ENCODE measurements at regions not wholly inside any gene's neighbourhood (a gene's known extent, or its start where the extent isn't known, plus 50 kb on each side); places are given as distances from the start of the nearest gene placed in this dataset.

DNA sequence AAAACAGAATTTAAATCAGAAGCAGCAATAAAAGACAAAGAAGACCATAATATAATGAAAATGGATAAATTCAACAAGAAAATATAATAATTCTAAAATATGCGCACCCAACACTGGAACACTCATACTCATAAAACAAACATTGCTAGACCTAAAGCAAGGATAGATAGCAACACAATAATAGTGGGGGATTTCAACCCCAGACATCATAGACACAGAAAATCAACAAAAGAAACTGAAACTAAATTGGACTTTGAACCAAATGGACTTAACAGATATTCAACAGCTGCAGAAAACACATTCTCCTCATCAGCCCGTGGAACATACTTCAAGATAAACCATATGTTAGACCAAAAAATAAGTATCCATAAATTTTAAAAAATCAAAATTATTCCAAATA is 1552.6 kb downstream of the C4orf33 start:
- TF ChIP-seq, protein P1, sequence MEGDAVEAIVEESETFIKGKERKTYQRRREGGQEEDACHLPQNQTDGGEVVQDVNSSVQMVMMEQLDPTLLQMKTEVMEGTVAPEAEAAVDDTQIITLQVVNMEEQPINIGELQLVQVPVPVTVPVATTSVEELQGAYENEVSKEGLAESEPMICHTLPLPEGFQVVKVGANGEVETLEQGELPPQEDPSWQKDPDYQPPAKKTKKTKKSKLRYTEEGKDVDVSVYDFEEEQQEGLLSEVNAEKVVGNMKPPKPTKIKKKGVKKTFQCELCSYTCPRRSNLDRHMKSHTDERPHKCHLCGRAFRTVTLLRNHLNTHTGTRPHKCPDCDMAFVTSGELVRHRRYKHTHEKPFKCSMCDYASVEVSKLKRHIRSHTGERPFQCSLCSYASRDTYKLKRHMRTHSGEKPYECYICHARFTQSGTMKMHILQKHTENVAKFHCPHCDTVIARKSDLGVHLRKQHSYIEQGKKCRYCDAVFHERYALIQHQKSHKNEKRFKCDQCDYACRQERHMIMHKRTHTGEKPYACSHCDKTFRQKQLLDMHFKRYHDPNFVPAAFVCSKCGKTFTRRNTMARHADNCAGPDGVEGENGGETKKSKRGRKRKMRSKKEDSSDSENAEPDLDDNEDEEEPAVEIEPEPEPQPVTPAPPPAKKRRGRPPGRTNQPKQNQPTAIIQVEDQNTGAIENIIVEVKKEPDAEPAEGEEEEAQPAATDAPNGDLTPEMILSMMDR (IDR thresholded peaks at IDR 0.05) = no peak
- Mint-ChIP-seq H3K27ac (no peak overlapping the region), H3K4me1 (ENCODE audit: low read depth) (no peaks in the 10 kb centered on the region), H3K4me3 (peak overlapping the region; percentile 50), H3K36me3 (ENCODE audit: low read depth) (no peaks in the 10 kb centered on the region), H3K9me3 (no peaks in the 10 kb centered on the region; the same call in 1 of the 2 replicates), H3K27me3 (ENCODE audit: insufficient read depth) (peaks cover 4% of the 10 kb centered on the region)
- DNase-seq = no peak

DNA sequence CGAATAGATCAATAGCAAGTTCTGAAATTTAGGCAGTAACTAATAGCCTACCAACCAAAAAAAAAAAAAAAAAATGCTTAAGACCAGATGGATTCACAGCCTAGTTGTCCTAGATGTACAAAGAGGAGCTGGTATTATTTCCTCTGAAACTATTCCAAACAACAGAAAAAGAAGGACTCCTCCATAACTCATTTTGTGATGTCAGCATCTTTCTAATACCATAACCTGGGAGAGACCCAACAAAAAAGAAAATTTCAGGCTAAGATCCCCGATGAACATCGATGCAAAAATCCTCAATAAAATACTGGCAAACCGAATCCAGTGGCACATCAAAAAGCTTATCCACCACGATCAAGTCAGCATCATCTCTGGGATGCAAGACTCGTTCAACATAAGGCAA is 1557.9 kb downstream of the C4orf33 start:
- H3K27me3 Mint-ChIP-seq (ENCODE audit: insufficient read depth) = peaks cover 4% of the 10 kb centered on the region
- H3K9me3 Mint-ChIP-seq = no peaks in the 10 kb centered on the region; the same call in none of the 2 replicates
- H3K27ac Mint-ChIP-seq = no peak overlapping the region
- H3K4me3 Mint-ChIP-seq = no peak overlapping the region
- TF ChIP-seq, protein P1 (IDR thresholded peaks at IDR 0.05) = no peak
- no peaks in the 10 kb centered on the region for H3K36me3 Mint-ChIP-seq (ENCODE audit: low read depth)
- H3K4me1 Mint-ChIP-seq (ENCODE audit: low read depth) = no peaks in the 10 kb centered on the region
- no peak for DNase-seq

DNA sequence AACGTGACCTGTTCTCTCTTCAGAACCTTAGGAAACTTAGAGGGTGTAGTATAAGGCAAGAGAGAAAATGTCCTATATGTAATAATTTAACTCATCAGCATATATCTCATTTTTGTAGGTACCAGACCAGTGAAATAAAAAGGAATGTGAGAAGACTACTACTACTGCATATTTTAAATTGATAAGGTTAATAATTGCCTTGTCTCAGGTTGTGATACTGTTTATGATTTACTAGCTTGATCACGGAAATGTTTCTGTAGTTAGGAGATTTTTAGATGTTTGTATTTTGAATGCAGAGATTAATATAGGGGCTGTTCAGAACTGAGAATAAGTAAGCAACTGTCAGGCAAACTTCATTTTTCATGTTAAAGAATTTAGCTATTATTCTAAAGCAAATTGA is 1563.4 kb downstream of the C4orf33 start:
- no peaks in the 10 kb centered on the region for H3K27me3 Mint-ChIP-seq (ENCODE audit: insufficient read depth)
- H3K36me3 Mint-ChIP-seq (ENCODE audit: low read depth) = no peaks in the 10 kb centered on the region
- no peaks in the 10 kb centered on the region for H3K4me1 Mint-ChIP-seq (ENCODE audit: low read depth)
- no peak for DNase-seq
- no peak overlapping the region for H3K4me3 Mint-ChIP-seq
- H3K27ac Mint-ChIP-seq = no peak overlapping the region
- H3K9me3 Mint-ChIP-seq = no peaks in the 10 kb centered on the region; the same call in none of the 2 replicates
- TF ChIP-seq, protein P1 (IDR thresholded peaks at IDR 0.05) = no peak

DNA sequence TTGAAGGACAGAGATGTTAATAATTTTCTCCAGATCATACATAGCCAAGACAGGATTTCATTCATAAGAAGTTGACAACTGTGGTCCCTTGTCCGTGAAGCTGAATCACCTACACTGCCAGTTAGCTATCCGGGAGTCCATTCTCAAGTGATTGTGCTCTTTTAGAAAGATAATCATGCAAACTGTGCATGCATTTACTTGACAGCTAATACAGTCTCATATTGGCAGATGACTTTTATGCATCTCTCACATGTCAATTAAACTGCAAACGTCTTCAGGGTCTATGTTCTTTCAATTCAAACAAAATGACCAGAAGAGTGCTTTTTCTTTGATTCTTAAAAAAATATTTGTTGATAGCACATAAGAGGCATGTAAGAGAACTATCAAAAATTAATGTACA is 1572.9 kb downstream of the C4orf33 start:
- TF ChIP-seq, protein P1 (IDR thresholded peaks at IDR 0.05) = no peak

DNA sequence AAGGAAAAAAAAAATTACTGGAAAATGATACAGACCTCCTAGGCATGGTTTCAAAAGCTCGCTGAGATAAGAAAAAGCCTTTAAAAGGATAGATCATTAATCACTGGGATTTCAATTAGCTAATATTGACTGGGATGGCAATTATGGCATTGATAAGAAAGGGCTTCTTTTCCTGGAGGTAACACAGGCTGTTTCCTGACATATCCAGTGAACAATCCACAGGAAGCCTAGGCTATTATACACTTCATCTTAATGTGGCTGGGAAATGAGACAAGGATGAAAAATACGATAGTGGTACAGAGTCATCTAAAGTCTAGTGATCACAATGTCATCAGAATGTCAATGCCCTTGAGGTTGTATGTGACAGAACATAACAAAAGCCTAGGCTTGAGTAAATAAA is 1579.3 kb downstream of the C4orf33 start:
- Mint-ChIP-seq H3K9me3 (no peaks in the 10 kb centered on the region), H3K36me3 (ENCODE audit: low read depth) (no peaks in the 10 kb centered on the region), H3K27me3 (ENCODE audit: insufficient read depth) (no peaks in the 10 kb centered on the region), H3K4me1 (ENCODE audit: low read depth) (no peaks in the 10 kb centered on the region), H3K27ac (no peak overlapping the region), H3K4me3 (no peak overlapping the region)
- no peak for DNase-seq
- TF ChIP-seq, protein P1 (IDR thresholded peaks at IDR 0.05) = no peak

More for the DNA sequence above, 1572.9 kb downstream of the C4orf33 start:
- no peaks in the 10 kb centered on the region for H3K9me3 Mint-ChIP-seq
- H3K4me1 Mint-ChIP-seq (ENCODE audit: low read depth) = no peaks in the 10 kb centered on the region
- no peaks in the 10 kb centered on the region for H3K36me3 Mint-ChIP-seq (ENCODE audit: low read depth)
- no peak overlapping the region for H3K4me3 Mint-ChIP-seq
- no peak overlapping the region for H3K27ac Mint-ChIP-seq
- no peaks in the 10 kb centered on the region; the same call in 1 of the 2 replicates for H3K27me3 Mint-ChIP-seq (ENCODE audit: insufficient read depth)
- no peak for DNase-seq

DNA sequence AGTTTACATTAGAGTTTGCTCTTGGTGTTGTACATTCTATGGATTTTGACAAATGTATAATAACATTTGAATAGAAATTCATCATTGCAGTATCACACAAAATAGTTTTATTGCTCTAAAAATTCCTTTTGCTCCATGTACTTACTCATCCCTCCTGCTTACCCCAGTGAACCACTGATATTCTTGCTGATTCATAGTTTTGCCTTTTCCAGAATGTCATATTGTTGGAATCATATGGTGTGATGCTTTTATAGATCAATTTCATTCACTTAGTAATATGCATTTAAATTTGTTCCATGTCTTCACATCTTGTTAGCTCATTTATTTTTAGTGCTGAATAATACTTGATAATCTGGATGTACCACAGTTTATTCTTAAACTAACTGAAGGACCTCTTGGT is 1593.2 kb downstream of the C4orf33 start:
- H3K27ac Mint-ChIP-seq = no peak overlapping the region; the same call in 1 of the 2 replicates
- H3K9me3 Mint-ChIP-seq = no peaks in the 10 kb centered on the region
- peaks cover 2% of the 10 kb centered on the region; the same call in 1 of the 2 replicates for H3K27me3 Mint-ChIP-seq (ENCODE audit: insufficient read depth)
- no peaks in the 10 kb centered on the region for H3K36me3 Mint-ChIP-seq (ENCODE audit: low read depth)
- H3K4me3 Mint-ChIP-seq = no peak overlapping the region
- TF ChIP-seq, protein P1 (IDR thresholded peaks at IDR 0.05) = no peak
- peaks cover 12% of the 10 kb centered on the region for H3K4me1 Mint-ChIP-seq (ENCODE audit: low read depth)
- DNase-seq = peak; percentile 45
